Thyroid gland (tissue), 4 donors: ENCODE measurements at regions not wholly inside any gene's neighbourhood (a gene's known extent, or its start where the extent isn't known, plus 50 kb on each side); places are given as distances from the start of the nearest gene placed in this dataset.
"Not testable (repeated sequence)": the region's sequence is repeated elsewhere in the genome, so short reads cannot be mapped to it uniquely, and the experiment has no call there.

Experiments used
- POLR2A ChIP-seq, 2 donors: fragments of 450-650 bp; IDR thresholded peaks; one replicate each; pipeline ENCODE4 v1.6.1; 2017; ENCODE audit warnings: antibody characterized with exemption in 2 of 2, mild to moderate bottlenecking in 2 of 2, moderate library complexity in 1 of 2
- TF ChIP-seq, protein P1 (sequence below), 6 experiments: fragments of 200-600 bp in 3 of 6; fragments of 450-650 bp in 3 of 6; sonication (generic) in 3 of 6; IDR thresholded peaks; one replicate each; pipeline ENCODE4 v1.5.1; 2016 to 2019; ENCODE audit warnings: antibody characterized with exemption in 6 of 6, mild to moderate bottlenecking in 2 of 6, inconsistent platforms in 1 of 6, moderate library complexity in 1 of 6

- TF ChIP-seq POLR2A (IDR thresholded peaks at IDR 0.05), result not testable (repeated sequence)
- TF ChIP-seq, protein P1, sequence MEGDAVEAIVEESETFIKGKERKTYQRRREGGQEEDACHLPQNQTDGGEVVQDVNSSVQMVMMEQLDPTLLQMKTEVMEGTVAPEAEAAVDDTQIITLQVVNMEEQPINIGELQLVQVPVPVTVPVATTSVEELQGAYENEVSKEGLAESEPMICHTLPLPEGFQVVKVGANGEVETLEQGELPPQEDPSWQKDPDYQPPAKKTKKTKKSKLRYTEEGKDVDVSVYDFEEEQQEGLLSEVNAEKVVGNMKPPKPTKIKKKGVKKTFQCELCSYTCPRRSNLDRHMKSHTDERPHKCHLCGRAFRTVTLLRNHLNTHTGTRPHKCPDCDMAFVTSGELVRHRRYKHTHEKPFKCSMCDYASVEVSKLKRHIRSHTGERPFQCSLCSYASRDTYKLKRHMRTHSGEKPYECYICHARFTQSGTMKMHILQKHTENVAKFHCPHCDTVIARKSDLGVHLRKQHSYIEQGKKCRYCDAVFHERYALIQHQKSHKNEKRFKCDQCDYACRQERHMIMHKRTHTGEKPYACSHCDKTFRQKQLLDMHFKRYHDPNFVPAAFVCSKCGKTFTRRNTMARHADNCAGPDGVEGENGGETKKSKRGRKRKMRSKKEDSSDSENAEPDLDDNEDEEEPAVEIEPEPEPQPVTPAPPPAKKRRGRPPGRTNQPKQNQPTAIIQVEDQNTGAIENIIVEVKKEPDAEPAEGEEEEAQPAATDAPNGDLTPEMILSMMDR (IDR thresholded peaks at IDR 0.05), result not testable (repeated sequence)
Measured at GRCh38 chr6:168840299-168840698, 399.3 kb downstream of the SMOC2 start.
